GM23248 (cell line): ENCODE measurements at regions not wholly inside any gene's neighbourhood (a gene's known extent, or its start where the extent isn't known, plus 50 kb on each side); places are given as distances from the start of the nearest gene placed in this dataset.

Experiments used
- DNase-seq: peaks from one replicate; pipeline ENCODE4 v3.0.0-alpha.2; 2015
- H2AFZ ChIP-seq: fragments of 200-600 bp; sonication (generic); 2 replicates; pipeline ENCODE4 v1.6.1; 2016; ENCODE audit warnings: antibody characterized with exemption
- H3F3A ChIP-seq: fragments of 200-600 bp; sonication (generic); 2 replicates; pipeline ENCODE4 v1.6.1; 2016; ENCODE audit warnings: mild to moderate bottlenecking, antibody characterized with exemption, mixed run types; ENCODE audit not compliant: insufficient read depth
- H3K27ac ChIP-seq: fragments of 200-600 bp; sonication (generic); 2 replicates; pipeline ENCODE4 v1.5.1; 2016; ENCODE audit warnings: mild to moderate bottlenecking
- H3K27me3 ChIP-seq: fragments of 200-600 bp; sonication (generic); replicated peaks from 2 replicates; pipeline ENCODE4 v1.6.1; 2016; ENCODE audit warnings: mild to moderate bottlenecking; ENCODE audit not compliant: insufficient read depth
- H3K36me3 ChIP-seq: fragments of 200-600 bp; sonication (generic); 2 replicates; pipeline ENCODE4 v1.6.1; 2016; ENCODE audit warnings: low read depth, mild to moderate bottlenecking
- H3K4me1 ChIP-seq: fragments of 200-600 bp; sonication (generic); 2 replicates; pipeline ENCODE4 v1.6.1; 2016; ENCODE audit warnings: mild to moderate bottlenecking; ENCODE audit not compliant: insufficient read depth
- H3K4me2 ChIP-seq: fragments of 200-600 bp; sonication (generic); one replicate; pipeline ENCODE4 v1.6.1; 2016; ENCODE audit warnings: mild to moderate bottlenecking; ENCODE audit not compliant: unreplicated experiment
- H3K4me3 ChIP-seq: fragments of 200-600 bp; sonication (generic); 2 replicates; pipeline ENCODE4 v1.5.1; 2016; ENCODE audit warnings: mild to moderate bottlenecking
- H3K79me2 ChIP-seq: fragments of 200-600 bp; sonication (generic); 2 replicates; pipeline ENCODE4 v1.6.1; 2016; ENCODE audit warnings: mild to moderate bottlenecking; ENCODE audit not compliant: insufficient read depth
- H3K9ac ChIP-seq: fragments of 200-600 bp; sonication (generic); 2 replicates; pipeline ENCODE4 v1.6.1; 2016; ENCODE audit warnings: mild to moderate bottlenecking
- H3K9me2 ChIP-seq: fragments of 200-600 bp; sonication (generic); 2 replicates; pipeline ENCODE4 v1.6.1; 2016; ENCODE audit warnings: mixed run types, mild to moderate bottlenecking, moderate library complexity; ENCODE audit not compliant: insufficient read depth
- H3K9me3 ChIP-seq: fragments of 200-600 bp; sonication (generic); one replicate; pipeline ENCODE4 v1.6.1; 2017; ENCODE audit warnings: low read depth
- H4K20me1 ChIP-seq: fragments of 200-600 bp; sonication (generic); 2 replicates; pipeline ENCODE4 v1.6.0; 2016; ENCODE audit not compliant: insufficient read depth
- EZH2 ChIP-seq: fragments of 200-600 bp; sonication (generic); IDR thresholded peaks from 2 replicates; pipeline ENCODE4 v1.6.1; 2018; ENCODE audit warnings: antibody characterized with exemption, mild to moderate bottlenecking; ENCODE audit not compliant: insufficient read depth, poor library complexity, severe bottlenecking
- EZH2phosphoT487 ChIP-seq: fragments of 200-600 bp; sonication (generic); IDR thresholded peaks from 2 replicates; pipeline ENCODE4 v1.6.1; 2018; ENCODE audit warnings: antibody characterized with exemption, moderate library complexity, mild to moderate bottlenecking, low read depth; ENCODE audit not compliant: insufficient read depth
- WGBS, 2 experiments: methylation state at CpG; one replicate each; pipeline ENCODE4 v1.1.6; 2015 to 2017; ENCODE audit warnings: low lambda C conversion rate in 2 of 2, low coverage in 1 of 2; ENCODE audit errors: missing lambda C conversion rate in 2 of 2; 5-methylcytosine and 5-hydroxymethylcytosine counted together
- in situ Hi-C: fragments of 300-500 bp; cut with MboI; formaldehyde crosslinking; loops from 2 replicates; pipeline ENCODE4 v1.15.0; 2020

DNA sequence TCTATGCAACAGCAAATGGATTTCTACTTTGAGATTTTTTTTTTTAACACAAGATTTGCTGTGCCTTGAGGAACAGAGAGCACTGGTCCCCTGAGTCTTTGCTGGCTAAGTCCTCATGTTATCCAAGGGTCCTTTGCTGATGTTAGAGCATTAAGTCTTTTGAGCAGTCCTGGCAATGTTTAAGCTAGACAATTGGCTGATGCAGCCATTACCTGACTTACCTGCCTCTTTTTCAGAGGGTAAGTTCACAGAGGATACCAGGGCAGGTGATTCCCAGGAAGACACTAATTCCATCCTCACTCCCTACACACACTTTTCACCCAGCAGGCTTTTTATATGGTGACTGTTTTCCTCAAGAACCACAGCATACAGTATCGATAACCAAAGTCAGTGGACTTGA is 337.7 kb downstream of the HDGFL1 start:
- H3K27me3 ChIP-seq: no peaks in the 10 kb centered on the region
- H3K4me1 ChIP-seq: peaks cover 3% of the 10 kb centered on the region; the same call in 1 of the 2 replicates
- in situ Hi-C loops: no loop called here
- no peaks in the 10 kb centered on the region for H3K36me3 ChIP-seq
- 100% methylated on average over 1 of the region's 1 CpG for WGBS, 2 experiments
- H3K4me2 ChIP-seq: no peak overlapping the region
- no peak for DNase-seq
- no peaks in the 10 kb centered on the region for H3F3A ChIP-seq
- no peaks in the 10 kb centered on the region for H3K9me3 ChIP-seq
- H3K9ac ChIP-seq: no peak overlapping the region
- no peak overlapping the region for H3K4me3 ChIP-seq
- no peak overlapping the region for H2AFZ ChIP-seq
- no peaks in the 10 kb centered on the region for H3K79me2 ChIP-seq
- TF ChIP-seq EZH2 (no peak), EZH2phosphoT487 (no peak)
- H4K20me1 ChIP-seq: no peaks in the 10 kb centered on the region
- H3K9me2 ChIP-seq: no peaks in the 10 kb centered on the region
- H3K27ac ChIP-seq: no peak overlapping the region

GRCh38 chr6:22910370-22910769 is 341.0 kb downstream of the HDGFL1 start:
- Histone ChIP-seq H3K4me3 (no peak overlapping the region), H3K27ac (no peak overlapping the region), H4K20me1 (no peaks in the 10 kb centered on the region), H2AFZ (no peak overlapping the region), H3K4me1 (peaks cover 3% of the 10 kb centered on the region; the same call in 1 of the 2 replicates), H3K79me2 (no peaks in the 10 kb centered on the region), H3K9me3 (no peaks in the 10 kb centered on the region), H3K9me2 (no peaks in the 10 kb centered on the region), H3K27me3 (no peaks in the 10 kb centered on the region), H3K4me2 (no peak overlapping the region), H3F3A (no peaks in the 10 kb centered on the region), H3K36me3 (no peaks in the 10 kb centered on the region), H3K9ac (no peak overlapping the region)
- WGBS, 2 experiments: 57 to 70% methylated on average over 4 of the region's 4 CpGs
- in situ Hi-C loops: no loop called here
- no peak for DNase-seq
- no peak for TF ChIP-seq EZH2
- no peak for TF ChIP-seq EZH2phosphoT487

DNA sequence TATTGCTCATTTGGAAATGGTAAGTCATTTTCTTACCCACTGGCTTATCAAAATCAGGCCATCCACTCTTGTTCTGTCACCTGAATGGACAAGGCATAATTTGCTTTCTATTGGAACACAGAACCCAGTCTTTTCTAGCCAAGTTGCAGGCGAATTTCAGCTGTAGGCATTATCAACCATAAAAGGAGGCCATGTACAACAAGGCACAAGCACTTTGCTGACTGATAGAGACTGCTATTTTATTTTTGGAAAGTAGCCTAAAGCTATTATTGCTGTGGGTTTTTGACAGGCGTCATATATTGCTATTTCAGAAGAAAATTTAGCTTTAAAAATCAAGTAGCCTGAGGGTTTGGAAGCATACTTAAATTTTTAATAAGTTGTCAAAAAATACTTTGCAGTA is 344.2 kb downstream of the HDGFL1 start:
- Histone ChIP-seq H3K36me3 (no peaks in the 10 kb centered on the region), H3K9ac (no peak overlapping the region), H3F3A (no peaks in the 10 kb centered on the region), H3K9me3 (no peaks in the 10 kb centered on the region), H3K27ac (no peak overlapping the region), H3K4me3 (no peak overlapping the region), H4K20me1 (no peaks in the 10 kb centered on the region), H3K9me2 (no peaks in the 10 kb centered on the region), H3K79me2 (no peaks in the 10 kb centered on the region), H3K4me1 (no peaks in the 10 kb centered on the region), H3K27me3 (no peaks in the 10 kb centered on the region), H3K4me2 (no peak overlapping the region), H2AFZ (no peak overlapping the region)
- in situ Hi-C loops: no loop called here
- DNase-seq: no peak
- 21 to 22% methylated on average over 2 of the region's 2 CpGs for WGBS, 2 experiments
- TF ChIP-seq EZH2: no peak
- TF ChIP-seq EZH2phosphoT487: no peak

- no peaks in the 10 kb centered on the region for H4K20me1 ChIP-seq
- H3F3A ChIP-seq: no peaks in the 10 kb centered on the region
- in situ Hi-C loops: no loop called here
- no peaks in the 10 kb centered on the region for H3K9me2 ChIP-seq
- no peak overlapping the region for H3K4me2 ChIP-seq
- no peaks in the 10 kb centered on the region for H3K79me2 ChIP-seq
- no peaks in the 10 kb centered on the region for H3K4me1 ChIP-seq
- no peak for DNase-seq
- H2AFZ ChIP-seq: no peak overlapping the region
- no peak for TF ChIP-seq EZH2phosphoT487
- TF ChIP-seq EZH2: no peak
- no peak overlapping the region for H3K9ac ChIP-seq
- no peaks in the 10 kb centered on the region for H3K36me3 ChIP-seq
- H3K9me3 ChIP-seq: no peaks in the 10 kb centered on the region
- H3K4me3 ChIP-seq: no peak overlapping the region
- WGBS, 2 experiments: 5 to 10% methylated on average over 2 of the region's 2 CpGs
- no peaks in the 10 kb centered on the region for H3K27me3 ChIP-seq
- H3K27ac ChIP-seq: no peak overlapping the region
Observed at GRCh38 chr6:22917344-22917743, 348.0 kb downstream of the HDGFL1 start.

- H3K79me2 ChIP-seq: no peaks in the 10 kb centered on the region
- no peak overlapping the region for H3K4me2 ChIP-seq
- no peaks in the 10 kb centered on the region for H3K27me3 ChIP-seq
- no peaks in the 10 kb centered on the region for H3K36me3 ChIP-seq
- H3K4me1 ChIP-seq: peaks cover 11% of the 10 kb centered on the region
- H3K4me3 ChIP-seq: no peak overlapping the region
- no peaks in the 10 kb centered on the region for H4K20me1 ChIP-seq
- no peaks in the 10 kb centered on the region for H3F3A ChIP-seq
- no peak overlapping the region for H3K9ac ChIP-seq
- TF ChIP-seq EZH2 (no peak), EZH2phosphoT487 (no peak)
- in situ Hi-C loops: no loop called here
- H3K9me2 ChIP-seq: no peaks in the 10 kb centered on the region
- no peaks in the 10 kb centered on the region for H3K9me3 ChIP-seq
- H3K27ac ChIP-seq: no peak overlapping the region
- 57 to 60% methylated on average over 2 of the region's 2 CpGs for WGBS, 2 experiments
- no peak overlapping the region for H2AFZ ChIP-seq
- DNase-seq: no peak
Observed at GRCh38 chr6:22921828-22922227, 352.5 kb downstream of the HDGFL1 start.
